PC-9 (cell line): ENCODE measurements at regions not wholly inside any gene's neighbourhood (a gene's known extent, or its start where the extent isn't known, plus 50 kb on each side); places are given as distances from the start of the nearest gene placed in this dataset.
"Not testable (repeated sequence)": the region's sequence is repeated elsewhere in the genome, so short reads cannot be mapped to it uniquely, and the experiment has no call there.

Experiments used
- EZH2 ChIP-seq: fragments of 200-600 bp; sonication (generic); IDR thresholded peaks from 2 replicates; pipeline ENCODE4 v1.8.0; 2017; ENCODE audit warnings: antibody characterized with exemption, low read depth
- TF ChIP-seq, protein P1 (sequence below): fragments of 200-600 bp; sonication (generic); conservative IDR thresholded peaks from 2 replicates; pipeline ENCODE4 v1.6.1; 2017; ENCODE audit warnings: mixed run types, antibody characterized with exemption, mild to moderate bottlenecking, moderate library complexity

DNA sequence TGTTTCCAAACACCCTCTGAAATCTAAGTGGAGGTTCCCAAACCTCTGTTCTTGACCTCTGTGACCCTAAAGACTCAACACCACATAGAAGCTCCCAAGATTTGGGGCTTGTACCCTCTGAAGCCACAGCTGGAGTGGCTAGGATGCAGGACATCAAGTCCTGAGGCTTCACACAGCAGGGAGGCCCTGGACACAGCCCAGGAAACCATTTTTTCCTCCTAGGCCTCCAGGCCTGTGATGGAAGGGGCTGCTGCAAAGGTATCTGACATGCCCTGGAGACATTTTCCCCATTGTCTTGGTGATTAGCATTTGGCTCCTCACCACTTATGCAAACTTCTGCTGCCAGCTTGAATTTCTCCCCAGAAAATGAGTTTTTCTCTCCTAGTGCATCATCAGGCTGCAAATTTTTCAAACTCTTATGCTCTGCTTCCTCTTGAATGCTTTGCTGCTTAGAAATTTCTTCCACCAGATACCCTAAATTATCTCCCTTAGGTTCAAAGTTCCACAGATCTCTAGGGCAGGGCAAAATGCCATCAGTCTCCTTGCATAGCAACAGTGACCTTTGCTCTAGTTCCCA, 200.5 kb upstream of the ARL4C start:
- TF ChIP-seq, protein P1, sequence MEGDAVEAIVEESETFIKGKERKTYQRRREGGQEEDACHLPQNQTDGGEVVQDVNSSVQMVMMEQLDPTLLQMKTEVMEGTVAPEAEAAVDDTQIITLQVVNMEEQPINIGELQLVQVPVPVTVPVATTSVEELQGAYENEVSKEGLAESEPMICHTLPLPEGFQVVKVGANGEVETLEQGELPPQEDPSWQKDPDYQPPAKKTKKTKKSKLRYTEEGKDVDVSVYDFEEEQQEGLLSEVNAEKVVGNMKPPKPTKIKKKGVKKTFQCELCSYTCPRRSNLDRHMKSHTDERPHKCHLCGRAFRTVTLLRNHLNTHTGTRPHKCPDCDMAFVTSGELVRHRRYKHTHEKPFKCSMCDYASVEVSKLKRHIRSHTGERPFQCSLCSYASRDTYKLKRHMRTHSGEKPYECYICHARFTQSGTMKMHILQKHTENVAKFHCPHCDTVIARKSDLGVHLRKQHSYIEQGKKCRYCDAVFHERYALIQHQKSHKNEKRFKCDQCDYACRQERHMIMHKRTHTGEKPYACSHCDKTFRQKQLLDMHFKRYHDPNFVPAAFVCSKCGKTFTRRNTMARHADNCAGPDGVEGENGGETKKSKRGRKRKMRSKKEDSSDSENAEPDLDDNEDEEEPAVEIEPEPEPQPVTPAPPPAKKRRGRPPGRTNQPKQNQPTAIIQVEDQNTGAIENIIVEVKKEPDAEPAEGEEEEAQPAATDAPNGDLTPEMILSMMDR, result not testable (repeated sequence)
- not testable (repeated sequence) for TF ChIP-seq EZH2
